PFSK-1 (cell line): ENCODE measurements at regions not wholly inside any gene's neighbourhood (a gene's known extent, or its start where the extent isn't known, plus 50 kb on each side); places are given as distances from the start of the nearest gene placed in this dataset.

ENCODE experiments used
- POLR2AphosphoS5 ChIP-seq: IDR thresholded peaks from 2 replicates; pipeline ENCODE4 v1.6.1; 2012; ENCODE audit warnings: low read depth, mild to moderate bottlenecking, control low read depth, low read length, moderate library complexity
- SIN3A ChIP-seq: IDR thresholded peaks from 2 replicates; pipeline ENCODE4 v1.6.1; 2012; ENCODE audit warnings: mild to moderate bottlenecking, low read length, moderate library complexity, borderline replicate concordance; ENCODE audit not compliant: insufficient read depth
- TAF1 ChIP-seq: IDR thresholded peaks from 2 replicates; pipeline ENCODE4 v1.6.1; 2012; ENCODE audit warnings: low read length, control low read depth, borderline replicate concordance; ENCODE audit not compliant: insufficient read depth
- TF ChIP-seq, protein P1 (sequence below), 2 experiments: IDR thresholded peaks; 2 replicates each; pipeline versions ENCODE4 v1.6.1 to v1.8.0; 2011 to 2012; ENCODE audit warnings: low read depth in 2 of 2, low read length in 2 of 2, control low read depth in 1 of 2, inconsistent platforms in 1 of 2, mild to moderate bottlenecking in 1 of 2, moderate library complexity in 1 of 2; ENCODE audit not compliant: insufficient read depth in 1 of 2

DNA sequence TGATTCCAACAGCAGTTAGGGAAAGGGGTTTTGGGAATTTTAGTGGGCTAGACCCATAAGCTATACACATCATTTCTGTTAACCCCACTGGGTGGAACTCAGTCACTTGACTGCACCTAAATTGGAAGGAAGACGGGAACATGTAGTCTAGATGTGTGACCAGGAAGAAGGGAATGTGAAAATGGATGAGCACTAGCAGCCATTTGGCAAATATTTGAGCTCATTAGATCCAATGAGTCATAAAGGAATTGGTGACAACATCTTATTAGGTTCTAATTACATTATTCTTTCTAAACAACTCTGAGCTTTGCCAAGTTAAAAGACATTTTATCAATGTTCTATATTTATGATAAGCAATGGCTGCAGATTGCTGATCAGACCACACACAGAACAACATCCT is 400.6 kb downstream of the IRS1 start:
- TF ChIP-seq SIN3A (no peak), TAF1 (no peak), POLR2AphosphoS5 (no peak)
- TF ChIP-seq, protein P1, sequence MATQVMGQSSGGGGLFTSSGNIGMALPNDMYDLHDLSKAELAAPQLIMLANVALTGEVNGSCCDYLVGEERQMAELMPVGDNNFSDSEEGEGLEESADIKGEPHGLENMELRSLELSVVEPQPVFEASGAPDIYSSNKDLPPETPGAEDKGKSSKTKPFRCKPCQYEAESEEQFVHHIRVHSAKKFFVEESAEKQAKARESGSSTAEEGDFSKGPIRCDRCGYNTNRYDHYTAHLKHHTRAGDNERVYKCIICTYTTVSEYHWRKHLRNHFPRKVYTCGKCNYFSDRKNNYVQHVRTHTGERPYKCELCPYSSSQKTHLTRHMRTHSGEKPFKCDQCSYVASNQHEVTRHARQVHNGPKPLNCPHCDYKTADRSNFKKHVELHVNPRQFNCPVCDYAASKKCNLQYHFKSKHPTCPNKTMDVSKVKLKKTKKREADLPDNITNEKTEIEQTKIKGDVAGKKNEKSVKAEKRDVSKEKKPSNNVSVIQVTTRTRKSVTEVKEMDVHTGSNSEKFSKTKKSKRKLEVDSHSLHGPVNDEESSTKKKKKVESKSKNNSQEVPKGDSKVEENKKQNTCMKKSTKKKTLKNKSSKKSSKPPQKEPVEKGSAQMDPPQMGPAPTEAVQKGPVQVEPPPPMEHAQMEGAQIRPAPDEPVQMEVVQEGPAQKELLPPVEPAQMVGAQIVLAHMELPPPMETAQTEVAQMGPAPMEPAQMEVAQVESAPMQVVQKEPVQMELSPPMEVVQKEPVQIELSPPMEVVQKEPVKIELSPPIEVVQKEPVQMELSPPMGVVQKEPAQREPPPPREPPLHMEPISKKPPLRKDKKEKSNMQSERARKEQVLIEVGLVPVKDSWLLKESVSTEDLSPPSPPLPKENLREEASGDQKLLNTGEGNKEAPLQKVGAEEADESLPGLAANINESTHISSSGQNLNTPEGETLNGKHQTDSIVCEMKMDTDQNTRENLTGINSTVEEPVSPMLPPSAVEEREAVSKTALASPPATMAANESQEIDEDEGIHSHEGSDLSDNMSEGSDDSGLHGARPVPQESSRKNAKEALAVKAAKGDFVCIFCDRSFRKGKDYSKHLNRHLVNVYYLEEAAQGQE (IDR thresholded peaks at IDR 0.05; ENCODE audit: insufficient read depth in 1 of 2, low read depth in 2 of 2, low read length in 2 of 2): no peak
